SK-N-SH (cell line): ENCODE measurements at regions not wholly inside any gene's neighbourhood (a gene's known extent, or its start where the extent isn't known, plus 50 kb on each side); places are given as distances from the start of the nearest gene placed in this dataset.
A peak's percentile ranks its signal among the peaks of the same experiment; 100 is the strongest.

Experiments
- CTCF ChIA-PET: fragments of 300-600, 350-600 bp; formaldehyde crosslinking; extraction: SDS; loops from one replicate; lab custom pipeline; 2021; lab: Yijun Ruan, JAX
- POLR2A ChIA-PET: fragments of 350-600 bp; sonication (Branson Sonifier 250); formaldehyde crosslinking; extraction: SDS; loops from one replicate; lab custom pipeline; 2020; ENCODE audit warnings: antibody characterized with exemption, inconsistent platforms; lab: Yijun Ruan, JAX
- DNase-seq: peaks from one replicate; pipeline ENCODE4 v3.0.0; 2012
- H2AFZ ChIP-seq: fragments of 200-600 bp; sonication (generic); 2 replicates; pipeline ENCODE4 v1.8.1; 2016; ENCODE audit warnings: antibody characterized with exemption, mild to moderate bottlenecking, low read depth
- H3F3A ChIP-seq: fragments of 200-600 bp; sonication (generic); replicated peaks from 2 replicates; pipeline ENCODE3; 2016; ENCODE audit warnings: antibody characterized with exemption, mild to moderate bottlenecking; ENCODE audit not compliant: insufficient read depth
- H3K27ac ChIP-seq, 2 experiments: fragments of 200-500 bp in 1 of 2; fragments of 200-600 bp in 1 of 2; sonication (Bioruptor generic) in 1 of 2; sonication (generic), shearing (Covaris generic) in 1 of 2; 2 replicates each; pipeline versions ENCODE4 v1.5.1 to v1.6.1; 2014 to 2016; ENCODE audit warnings: low read depth in 2 of 2, inconsistent platforms in 1 of 2, low read length in 1 of 2, mild to moderate bottlenecking in 1 of 2, mixed read lengths in 1 of 2
- H3K27me3 ChIP-seq: fragments of 200-600 bp; sonication (generic), shearing (Covaris generic); 2 replicates; pipeline ENCODE4 v1.6.1; 2016; ENCODE audit warnings: mixed run types; ENCODE audit not compliant: insufficient read depth
- H3K36me3 ChIP-seq, 2 experiments: fragments of 200-500 bp in 1 of 2; fragments of 200-600 bp in 1 of 2; sonication (Bioruptor generic) in 1 of 2; sonication (generic) in 1 of 2; replicated peaks in 1 of 2; 2 replicates each; pipeline versions ENCODE3 to v1.5.1; 2014 to 2016; ENCODE audit warnings: low read length in 1 of 2, mild to moderate bottlenecking in 1 of 2; ENCODE audit not compliant: insufficient read depth in 2 of 2, control insufficient read depth in 1 of 2
- H3K4me1 ChIP-seq, 2 experiments: fragments of 200-500 bp in 1 of 2; fragments of 200-600 bp in 1 of 2; sonication (Bioruptor generic) in 1 of 2; sonication (generic), shearing (Covaris generic) in 1 of 2; 2 replicates each; pipeline versions ENCODE4 v1.5.1 to v1.6.1; 2014 to 2016; ENCODE audit warnings: low read depth in 1 of 2, low read length in 1 of 2, mixed run types in 1 of 2; ENCODE audit not compliant: insufficient read depth in 2 of 2, control insufficient read depth in 1 of 2
- H3K4me2 ChIP-seq: fragments of 200-600 bp; sonication (generic), shearing (Covaris generic); 2 replicates; pipeline ENCODE4 v1.6.1; 2017; ENCODE audit warnings: mixed run types
- H3K4me3 ChIP-seq, 2 experiments: fragments of 200-500 bp in 1 of 2; fragments of 200-600 bp in 1 of 2; sonication (Bioruptor generic) in 1 of 2; sonication (generic), shearing (Covaris generic) in 1 of 2; 2 replicates each; pipeline versions ENCODE4 v1.5.1 to v1.8.1; 2014 to 2016; ENCODE audit warnings: low read depth in 2 of 2, inconsistent platforms in 1 of 2, low read length in 1 of 2, mild to moderate bottlenecking in 1 of 2, mixed read lengths in 1 of 2, moderate library complexity in 1 of 2
- H3K79me2 ChIP-seq: fragments of 200-600 bp; sonication (generic); 2 replicates; pipeline ENCODE4 v1.8.1; 2017; ENCODE audit warnings: mild to moderate bottlenecking; ENCODE audit not compliant: insufficient read depth
- H3K9ac ChIP-seq: fragments of 200-600 bp; sonication (generic); 2 replicates; pipeline ENCODE4 v1.6.1; 2017; ENCODE audit warnings: mixed run types
- H3K9me2 ChIP-seq: fragments of 200-600 bp; sonication (generic); 2 replicates; pipeline ENCODE4 v1.6.1; 2017; ENCODE audit warnings: mixed run types
- H3K9me3 ChIP-seq: fragments of 200-600 bp; sonication (generic); 2 replicates; pipeline ENCODE4 v1.6.1; 2017; ENCODE audit warnings: mixed run types, mild to moderate bottlenecking, moderate library complexity
- H4K20me1 ChIP-seq: fragments of 200-600 bp; sonication (generic); 2 replicates; pipeline ENCODE4 v1.6.1; 2017; ENCODE audit warnings: mild to moderate bottlenecking, mixed run types; ENCODE audit not compliant: insufficient read depth
- CHD2 ChIP-seq: fragments of 150-350 bp; IDR thresholded peaks from 2 replicates; pipeline ENCODE4 v1.6.1; 2018; ENCODE audit warnings: low read length; ENCODE audit not compliant: partially characterized antibody
- EP300 ChIP-seq, 2 experiments: IDR thresholded peaks; 2 replicates each; pipeline versions ENCODE4 v1.4.0 to v1.6.1; 2012; ENCODE audit warnings: borderline replicate concordance in 1 of 2, low read depth in 1 of 2, low read length in 1 of 2
- EZH2phosphoT487 ChIP-seq: fragments of 200-600 bp; sonication (generic); IDR thresholded peaks from 2 replicates; pipeline ENCODE4 v1.6.1; 2017; ENCODE audit warnings: low read depth, mixed run types, mild to moderate bottlenecking, antibody characterized with exemption, moderate library complexity, borderline replicate concordance
- GABPA ChIP-seq: IDR thresholded peaks from 2 replicates; pipeline ENCODE4 v1.4.0; 2012; ENCODE audit warnings: low read depth, mild to moderate bottlenecking
- JUND ChIP-seq: IDR thresholded peaks from 2 replicates; pipeline ENCODE4 v1.4.0; 2012
- RAD21 ChIP-seq: IDR thresholded peaks from 2 replicates; pipeline ENCODE4 v1.6.1; 2012; ENCODE audit warnings: mild to moderate bottlenecking, low read length
- RFX5 ChIP-seq: IDR thresholded peaks from 2 replicates; pipeline ENCODE4 v1.6.1; 2012; ENCODE audit warnings: mild to moderate bottlenecking, improper control_type of control experiment, low read length
- RXRA ChIP-seq: IDR thresholded peaks from 2 replicates; pipeline ENCODE4 v1.4.0; 2012; ENCODE audit warnings: low read depth, mild to moderate bottlenecking, borderline replicate concordance
- SIN3A ChIP-seq: IDR thresholded peaks from 2 replicates; pipeline ENCODE4 v1.6.1; 2012; ENCODE audit warnings: low read depth, mild to moderate bottlenecking, low read length, moderate library complexity, borderline replicate concordance
- SMC3 ChIP-seq: IDR thresholded peaks from 2 replicates; pipeline ENCODE4 v1.6.1; 2012; ENCODE audit warnings: low read depth, low read length, improper control_type of control experiment
- TCF12 ChIP-seq: IDR thresholded peaks from 2 replicates; pipeline ENCODE4 v1.4.0; 2012
- TEAD4 ChIP-seq: IDR thresholded peaks from 2 replicates; pipeline ENCODE4 v1.4.0; 2012; ENCODE audit warnings: mild to moderate bottlenecking, borderline replicate concordance; ENCODE audit not compliant: insufficient read depth
- YY1 ChIP-seq: IDR thresholded peaks from 2 replicates; pipeline ENCODE4 v1.4.0; 2012; ENCODE audit warnings: low read depth, mild to moderate bottlenecking
- WGBS: methylation state at CpG from one replicate; pipeline ENCODE4 v1.1.6; 2017; ENCODE audit warnings: low lambda C conversion rate; 5-methylcytosine and 5-hydroxymethylcytosine counted together
- TF ChIP-seq, protein P1 (sequence below): fragments of 150-350 bp; IDR thresholded peaks from 2 replicates; pipeline ENCODE4 v1.6.1; 2016; ENCODE audit warnings: mild to moderate bottlenecking, low read depth, low read length
- TF ChIP-seq, protein P2 (sequence below): fragments of 200-600 bp; sonication (generic); IDR thresholded peaks from 2 replicates; pipeline ENCODE4 v1.6.1; 2017; ENCODE audit warnings: antibody characterized with exemption, mild to moderate bottlenecking, moderate library complexity
- TF ChIP-seq, protein P3 (sequence below): IDR thresholded peaks from 2 replicates; pipeline ENCODE4 v1.4.0; 2012; ENCODE audit warnings: low read depth

DNA sequence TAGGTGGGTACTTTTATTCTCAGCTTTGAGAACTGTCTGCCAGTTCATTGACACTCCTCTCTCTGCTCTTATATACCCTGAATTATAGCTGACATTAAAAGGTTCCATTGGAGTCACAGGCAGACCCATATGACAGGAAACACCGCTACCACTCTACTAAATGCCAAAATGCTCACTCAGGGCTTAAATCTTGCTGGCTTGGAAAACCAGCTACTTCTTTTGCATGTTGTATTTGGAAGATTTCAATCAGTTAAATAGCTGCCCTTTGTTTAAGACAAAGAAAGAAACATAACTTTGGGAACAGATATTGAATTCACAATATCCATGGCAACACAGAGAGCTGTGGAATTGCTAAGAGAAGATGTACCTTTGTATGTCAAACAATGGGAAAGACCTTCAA, 876.5 kb downstream of the USP25 start (continued):
- TF ChIP-seq SIN3A (no peak), RXRA (no peak), GABPA (no peak), TEAD4 (no peak), YY1 (no peak), EZH2phosphoT487 (no peak), CHD2 (no peak)
- TF ChIP-seq, protein P1, sequence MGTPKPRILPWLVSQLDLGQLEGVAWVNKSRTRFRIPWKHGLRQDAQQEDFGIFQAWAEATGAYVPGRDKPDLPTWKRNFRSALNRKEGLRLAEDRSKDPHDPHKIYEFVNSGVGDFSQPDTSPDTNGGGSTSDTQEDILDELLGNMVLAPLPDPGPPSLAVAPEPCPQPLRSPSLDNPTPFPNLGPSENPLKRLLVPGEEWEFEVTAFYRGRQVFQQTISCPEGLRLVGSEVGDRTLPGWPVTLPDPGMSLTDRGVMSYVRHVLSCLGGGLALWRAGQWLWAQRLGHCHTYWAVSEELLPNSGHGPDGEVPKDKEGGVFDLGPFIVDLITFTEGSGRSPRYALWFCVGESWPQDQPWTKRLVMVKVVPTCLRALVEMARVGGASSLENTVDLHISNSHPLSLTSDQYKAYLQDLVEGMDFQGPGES = no peak

DNA sequence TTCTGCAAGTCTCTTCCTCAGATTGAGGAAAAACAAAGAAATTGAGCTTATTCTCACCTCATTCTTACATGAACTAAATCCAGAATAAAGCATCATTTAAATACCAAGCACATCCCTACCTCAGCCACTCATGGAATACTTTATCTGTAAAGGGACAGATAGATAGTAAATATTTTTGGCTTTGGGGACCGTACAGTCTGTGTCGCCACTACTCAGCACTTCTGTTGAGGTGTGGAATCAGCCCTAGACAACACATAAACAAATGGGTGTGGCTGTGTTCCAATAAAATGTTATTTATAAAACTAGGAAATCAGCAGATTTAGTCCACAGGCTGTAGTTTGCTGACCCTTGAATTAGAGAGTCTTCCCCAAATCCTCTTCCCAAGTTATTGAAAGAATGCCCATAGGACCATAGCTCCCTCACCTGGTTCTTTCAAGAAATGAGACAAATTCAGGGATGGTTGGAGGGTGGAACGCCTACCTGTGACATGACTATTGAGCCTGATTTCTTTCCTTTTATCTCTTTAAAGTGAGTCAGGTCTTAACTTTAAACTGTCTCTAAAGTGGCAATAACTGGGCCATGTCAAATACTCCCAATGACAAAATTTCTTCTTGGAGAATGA, 878.5 kb downstream of the USP25 start:
- POLR2A ChIA-PET = no interaction called here
- DNase-seq = no peak
- Histone ChIP-seq H3K4me2 (no peak overlapping the region), H4K20me1 (no peaks in the 10 kb centered on the region), H3F3A (no peaks in the 10 kb centered on the region), H3K9me2 (no peaks in the 10 kb centered on the region), H3K9me3 (no peaks in the 10 kb centered on the region), H3K36me3 (no peaks in the 10 kb centered on the region), H3K27ac (no peak overlapping the region), H2AFZ (no peak overlapping the region), H3K79me2 (no peaks in the 10 kb centered on the region), H3K27me3 (no peaks in the 10 kb centered on the region), H3K4me1 (peaks cover 0 to 6% of the 10 kb centered on the region in 2 experiments; a peak in 2 of 4 replicates), H3K9ac (no peak overlapping the region), H3K4me3 (no peak overlapping the region)
- CTCF ChIA-PET = interaction anchor here (1.0 to 1.4 kb wide), 4 partner anchors 15 to 527 kb away, joined by 3 to 5 read pairs (median 4); no protein-coding TSS in a partner anchor
- peak; percentile 42 for TF ChIP-seq SMC3
- no peak for TF ChIP-seq GABPA
- TF ChIP-seq RAD21 = peak; percentile 61
- no peak for TF ChIP-seq YY1
- no peak for TF ChIP-seq TCF12
- TF ChIP-seq, protein P2, sequence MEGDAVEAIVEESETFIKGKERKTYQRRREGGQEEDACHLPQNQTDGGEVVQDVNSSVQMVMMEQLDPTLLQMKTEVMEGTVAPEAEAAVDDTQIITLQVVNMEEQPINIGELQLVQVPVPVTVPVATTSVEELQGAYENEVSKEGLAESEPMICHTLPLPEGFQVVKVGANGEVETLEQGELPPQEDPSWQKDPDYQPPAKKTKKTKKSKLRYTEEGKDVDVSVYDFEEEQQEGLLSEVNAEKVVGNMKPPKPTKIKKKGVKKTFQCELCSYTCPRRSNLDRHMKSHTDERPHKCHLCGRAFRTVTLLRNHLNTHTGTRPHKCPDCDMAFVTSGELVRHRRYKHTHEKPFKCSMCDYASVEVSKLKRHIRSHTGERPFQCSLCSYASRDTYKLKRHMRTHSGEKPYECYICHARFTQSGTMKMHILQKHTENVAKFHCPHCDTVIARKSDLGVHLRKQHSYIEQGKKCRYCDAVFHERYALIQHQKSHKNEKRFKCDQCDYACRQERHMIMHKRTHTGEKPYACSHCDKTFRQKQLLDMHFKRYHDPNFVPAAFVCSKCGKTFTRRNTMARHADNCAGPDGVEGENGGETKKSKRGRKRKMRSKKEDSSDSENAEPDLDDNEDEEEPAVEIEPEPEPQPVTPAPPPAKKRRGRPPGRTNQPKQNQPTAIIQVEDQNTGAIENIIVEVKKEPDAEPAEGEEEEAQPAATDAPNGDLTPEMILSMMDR = peak; percentile 55
- WGBS = 89% methylated on average over 3 of the region's 3 CpGs

DNA sequence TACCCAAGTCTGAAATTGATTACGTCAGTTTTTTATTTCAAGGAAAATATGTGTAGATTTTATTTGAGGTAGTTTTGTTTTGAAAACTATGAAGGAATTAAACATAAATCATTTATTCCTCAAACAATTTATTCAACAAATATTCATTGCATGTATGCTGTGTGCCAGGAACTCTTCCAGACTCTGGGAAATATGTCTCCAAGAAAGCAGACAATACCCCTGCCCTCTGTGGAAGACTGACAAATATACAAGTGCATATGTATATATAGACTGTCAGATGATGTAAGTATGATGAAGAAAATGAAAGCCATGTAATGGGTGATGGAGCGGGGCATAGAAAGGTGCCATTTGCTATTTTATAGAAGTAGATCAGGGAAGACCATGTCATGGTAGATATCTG, 889.5 kb downstream of the USP25 start:
- Histone ChIP-seq H3K4me3 (no peak overlapping the region), H3K9me3 (no peaks in the 10 kb centered on the region), H2AFZ (no peak overlapping the region), H3F3A (no peaks in the 10 kb centered on the region), H3K4me2 (no peak overlapping the region), H3K9ac (no peak overlapping the region), H3K79me2 (no peaks in the 10 kb centered on the region), H3K27ac (no peak overlapping the region), H3K27me3 (no peaks in the 10 kb centered on the region), H3K4me1 (no peaks in the 10 kb centered on the region; a peak in 1 of 4 replicates), H3K36me3 (no peaks in the 10 kb centered on the region), H3K9me2 (no peaks in the 10 kb centered on the region), H4K20me1 (no peaks in the 10 kb centered on the region)
- ChIA-PET CTCF (no interaction called here), POLR2A (no interaction called here)
- 82% methylated on average over 2 of the region's 2 CpGs for WGBS
- DNase-seq = no peak
- TF ChIP-seq, protein P3, sequence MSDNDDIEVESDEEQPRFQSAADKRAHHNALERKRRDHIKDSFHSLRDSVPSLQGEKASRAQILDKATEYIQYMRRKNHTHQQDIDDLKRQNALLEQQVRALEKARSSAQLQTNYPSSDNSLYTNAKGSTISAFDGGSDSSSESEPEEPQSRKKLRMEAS = no peak
- TF ChIP-seq SIN3A = no peak
- TF ChIP-seq, protein P2 = no peak
- TF ChIP-seq YY1 = no peak
- no peak for TF ChIP-seq RXRA
- TF ChIP-seq EP300 (IDR thresholded peaks at IDR 0.05; ENCODE audit: borderline replicate concordance in 1 of 2, low read depth in 1 of 2, low read length in 1 of 2) = no peak
- no peak for TF ChIP-seq JUND
- no peak for TF ChIP-seq TCF12
- no peak for TF ChIP-seq RFX5
